ENCODE measurements at regions not wholly inside any gene's neighbourhood (a gene's known extent, or its start where the extent isn't known, plus 50 kb on each side); places are given as distances from the start of the nearest gene placed in this dataset.
A peak's percentile ranks its signal among the peaks of the same experiment; 100 is the strongest.
"Not testable (repeated sequence)": the region's sequence is repeated elsewhere in the genome, so short reads cannot be mapped to it uniquely, and the experiment has no call there.

GRCh38 chr5:27978322-27978721 is 939.9 kb upstream of the CDH9 start:
- DNase-seq = no peak

- DNase-seq = peak in 1 of 3 donors; percentile 8
These were observed 930.8 kb upstream of the CDH9 start for GRCh38 chr5:27969157-27969556.

GRCh38 chr5:27963050-27963783 is 924.8 kb upstream of the CDH9 start:
- DNase-seq = no peak

- DNase-seq = no peak
These were observed 923.8 kb upstream of the CDH9 start for GRCh38 chr5:27962198-27962597.

GRCh38 chr5:27947088-27947487 is 908.7 kb upstream of the CDH9 start:
- DNase-seq = peak in 1 of 3 donors; percentile 6

GRCh38 chr5:27944471-27944870 is 906.1 kb upstream of the CDH9 start:
- DNase-seq = no peak

GRCh38 chr5:27938989-27939388 is 900.6 kb upstream of the CDH9 start:
- no peak for DNase-seq

- no peak for DNase-seq
These were observed 889.7 kb upstream of the CDH9 start for GRCh38 chr5:27928060-27928459.

GRCh38 chr5:27911216-27911615 is 872.8 kb upstream of the CDH9 start:
- DNase-seq = no peak

GRCh38 chr5:27908341-27908740 is 870.0 kb upstream of the CDH9 start:
- DNase-seq = no peak

- no peak for DNase-seq
These were observed 868.7 kb upstream of the CDH9 start for GRCh38 chr5:27906931-27907601.

- DNase-seq = no peak
These were observed 868.1 kb upstream of the CDH9 start for GRCh38 chr5:27906481-27906880.

- no peak for DNase-seq
These were observed 862.4 kb upstream of the CDH9 start for GRCh38 chr5:27900761-27901160.

- DNase-seq = no peak
These were observed 837.7 kb upstream of the CDH9 start for GRCh38 chr5:27876071-27876470.

GRCh38 chr5:27875148-27875547 is 836.8 kb upstream of the CDH9 start:
- DNase-seq = no peak

GRCh38 chr5:27868292-27868691 is 829.9 kb upstream of the CDH9 start:
- no peak for DNase-seq

- no peak for DNase-seq
These were observed 817.1 kb upstream of the CDH9 start for GRCh38 chr5:27855491-27855890.

GRCh38 chr5:27854243-27854852 is 816.0 kb upstream of the CDH9 start:
- DNase-seq = no peak

GRCh38 chr5:27845248-27845647 is 806.9 kb upstream of the CDH9 start:
- no peak for DNase-seq

GRCh38 chr5:27836704-27837103 is 798.3 kb upstream of the CDH9 start:
- DNase-seq = not testable (repeated sequence)

- no peak for DNase-seq
These were observed 794.5 kb upstream of the CDH9 start for GRCh38 chr5:27832886-27833285.

- peak in 1 of 3 donors; percentile 49 for DNase-seq
These were observed 792.2 kb upstream of the CDH9 start for GRCh38 chr5:27830546-27830945.

- DNase-seq = no peak
These were observed 783.3 kb upstream of the CDH9 start for GRCh38 chr5:27821681-27822080.

Data from muscle of back (tissue), 3 donors.